Middle frontal gyrus (tissue), 1 donor: ENCODE measurements at regions not wholly inside any gene's neighbourhood (a gene's known extent, or its start where the extent isn't known, plus 50 kb on each side); places are given as distances from the start of the nearest gene placed in this dataset.

Experiments
- DNase-seq: peaks from one replicate; pipeline ENCODE4 v3.0.0-alpha.2; 2015; ENCODE audit warnings: low spot score; ENCODE audit errors: extremely low spot score

GRCh38 chr4:59238212-59238611 lies 1961.9 kb upstream of the ADGRL3 start:
- no peak for DNase-seq

GRCh38 chr4:59240011-59240410 lies 1960.1 kb upstream of the ADGRL3 start:
- no peak for DNase-seq

- DNase-seq: no peak
These were observed 1957.1 kb upstream of the ADGRL3 start for GRCh38 chr4:59243038-59243437.

GRCh38 chr4:59247032-59247431 lies 1953.1 kb upstream of the ADGRL3 start:
- DNase-seq: peak; percentile 33

GRCh38 chr4:59248313-59248712 lies 1951.8 kb upstream of the ADGRL3 start:
- DNase-seq: no peak

- no peak for DNase-seq
These were observed 1951.0 kb upstream of the ADGRL3 start for GRCh38 chr4:59249110-59249509.

- DNase-seq: no peak
These were observed 1942.1 kb upstream of the ADGRL3 start for GRCh38 chr4:59258002-59258401.

GRCh38 chr4:59307609-59308008 lies 1892.5 kb upstream of the ADGRL3 start:
- no peak for DNase-seq

- no peak for DNase-seq
These were observed 1885.5 kb upstream of the ADGRL3 start for GRCh38 chr4:59314637-59315036.

GRCh38 chr4:59339631-59340030 lies 1860.5 kb upstream of the ADGRL3 start:
- no peak for DNase-seq

GRCh38 chr4:59341506-59341905 lies 1858.6 kb upstream of the ADGRL3 start:
- DNase-seq: no peak

GRCh38 chr4:59348949-59349348 lies 1851.2 kb upstream of the ADGRL3 start:
- DNase-seq: no peak

- DNase-seq: no peak
These were observed 1830.9 kb upstream of the ADGRL3 start for GRCh38 chr4:59369229-59369628.

- no peak for DNase-seq
These were observed 1825.7 kb upstream of the ADGRL3 start for GRCh38 chr4:59374416-59374815.

GRCh38 chr4:59380841-59381366 lies 1819.2 kb upstream of the ADGRL3 start:
- DNase-seq: no peak

GRCh38 chr4:59381591-59381990 lies 1818.5 kb upstream of the ADGRL3 start:
- no peak for DNase-seq

GRCh38 chr4:59387759-59388758 lies 1812.1 kb upstream of the ADGRL3 start:
- DNase-seq: no peak

- no peak for DNase-seq
These were observed 1806.3 kb upstream of the ADGRL3 start for GRCh38 chr4:59393780-59394179.

- DNase-seq: no peak
These were observed 1799.8 kb upstream of the ADGRL3 start for GRCh38 chr4:59400334-59400733.

- no peak for DNase-seq
These were observed 1790.5 kb upstream of the ADGRL3 start for GRCh38 chr4:59409647-59410046.

- DNase-seq: no peak
These were observed 1787.4 kb upstream of the ADGRL3 start for GRCh38 chr4:59412739-59413138.

GRCh38 chr4:59455751-59456150 lies 1744.4 kb upstream of the ADGRL3 start:
- no peak for DNase-seq

GRCh38 chr4:59457576-59457975 lies 1742.5 kb upstream of the ADGRL3 start:
- no peak for DNase-seq
